ENCODE measurements at regions not wholly inside any gene's neighbourhood (a gene's known extent, or its start where the extent isn't known, plus 50 kb on each side); places are given as distances from the start of the nearest gene placed in this dataset.

DNA sequence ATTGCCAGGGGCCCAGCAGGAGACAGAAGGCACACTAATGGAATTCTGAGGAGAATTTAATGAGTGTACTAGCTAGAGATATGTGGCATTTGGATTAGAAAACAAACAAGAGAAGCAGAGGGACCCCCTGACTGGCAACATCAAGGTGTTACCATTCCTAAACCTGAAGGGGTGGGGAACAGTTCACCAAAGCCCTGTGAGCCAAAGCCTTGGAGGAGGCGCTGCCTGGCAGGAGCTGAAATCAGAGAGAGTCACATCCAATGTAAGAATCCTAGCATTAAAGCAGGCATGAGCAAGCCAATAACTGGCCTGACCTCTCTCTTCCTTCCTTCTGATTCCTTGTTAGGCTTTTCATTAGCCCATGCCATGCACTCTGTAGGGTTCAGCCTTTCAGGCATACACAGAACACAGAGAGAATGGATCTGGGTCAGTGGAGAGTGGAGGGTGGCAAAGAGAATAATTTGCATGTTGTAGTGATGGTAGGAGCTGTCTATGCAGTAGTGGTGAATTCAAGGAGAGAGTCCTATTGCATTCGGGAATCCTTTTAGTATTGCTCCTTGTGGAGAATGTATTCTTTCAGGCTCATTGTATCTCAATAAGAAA is 367.2 kb upstream of the MAN1A1 start (continued):
- TF ChIP-seq GTF2E2 (tag; IDR thresholded peaks at IDR 0.05) (no peak), ZNF232 (CRISPR knock-in tag; IDR thresholded peaks at IDR 0.05) (no peak), ZKSCAN1 (IDR thresholded peaks at IDR 0.05; ENCODE audit: low read depth, low read length) (no peak), GATA2 (CRISPR knock-in tag; IDR thresholded peaks at IDR 0.05) (no peak)

DNA sequence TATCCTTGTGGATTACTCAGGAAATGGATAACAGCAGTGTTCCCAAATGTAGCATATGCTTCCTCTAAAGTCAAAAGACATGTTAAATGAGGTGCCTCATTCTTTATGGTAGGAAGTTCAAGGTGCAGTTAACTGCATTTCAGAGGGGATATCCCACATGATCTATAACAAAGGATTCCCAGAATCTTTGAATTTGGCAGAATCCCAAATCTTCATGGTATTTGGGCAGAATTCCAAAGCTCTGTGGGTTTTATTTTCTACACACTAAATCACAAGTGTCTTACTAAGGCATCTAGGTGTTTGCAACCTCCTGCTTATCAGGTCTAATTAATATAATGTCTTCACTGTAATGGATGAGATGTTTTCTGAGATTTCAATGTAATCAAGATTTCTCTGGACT is 364.3 kb upstream of the MAN1A1 start:
- BruUV-seq (replicated peaks): no TSS peak
- no peaks in the 10 kb centered on the region for H3K27me3 ChIP-seq (ENCODE audit: control insufficient read depth in 2 of 2, insufficient read depth in 2 of 2, low read length in 2 of 2)

More for the DNA sequence above, 364.3 kb upstream of the MAN1A1 start:
- ChIA-PET CTCF (ENCODE audit: low intra/inter-chr PET ratio) (no interaction called here), POLR2A (interaction anchor here (1.0 kb wide), 1 partner anchor 367 kb away, joined by 3 read pairs; no protein-coding TSS in a partner anchor)
- Histone ChIP-seq H3K27ac (ENCODE audit: extremely low read depth, low read depth, low read length) (no peak overlapping the region), H3K9me3 (replicated peaks; ENCODE audit: control insufficient read depth, insufficient read depth, low read depth, low read length) (no peaks in the 10 kb centered on the region), H3K36me3 (ENCODE audit: control insufficient read depth, insufficient read depth, low read length) (no peaks in the 10 kb centered on the region), H3K79me2 (ENCODE audit: control insufficient read depth, insufficient read depth, low read length) (no peaks in the 10 kb centered on the region), H2AFZ (ENCODE audit: low read depth, low read length) (no peak overlapping the region), H3K9ac (ENCODE audit: insufficient read depth in 1 of 2, low read depth in 2 of 2, low read length in 2 of 2) (no peak overlapping the region), H3K4me1 (replicated peaks in 1 of 2; ENCODE audit: control insufficient read depth in 2 of 2, insufficient read depth in 2 of 2, low read length in 2 of 2) (no peaks in the 10 kb centered on the region), H3K4me2 (ENCODE audit: insufficient read depth, low read length) (no peak overlapping the region), H3K4me3 (no peak overlapping the region), H4K20me1 (replicated peaks; ENCODE audit: control insufficient read depth, insufficient read depth, low read length) (no peaks in the 10 kb centered on the region), H3K9me1 (ENCODE audit: control insufficient read depth, insufficient read depth, low read length) (no peaks in the 10 kb centered on the region)
- no peak for FAIRE-seq
- intact Hi-C loops (cut with micrococcal nuclease): no loop called here
- TF ChIP-seq, protein P1, sequence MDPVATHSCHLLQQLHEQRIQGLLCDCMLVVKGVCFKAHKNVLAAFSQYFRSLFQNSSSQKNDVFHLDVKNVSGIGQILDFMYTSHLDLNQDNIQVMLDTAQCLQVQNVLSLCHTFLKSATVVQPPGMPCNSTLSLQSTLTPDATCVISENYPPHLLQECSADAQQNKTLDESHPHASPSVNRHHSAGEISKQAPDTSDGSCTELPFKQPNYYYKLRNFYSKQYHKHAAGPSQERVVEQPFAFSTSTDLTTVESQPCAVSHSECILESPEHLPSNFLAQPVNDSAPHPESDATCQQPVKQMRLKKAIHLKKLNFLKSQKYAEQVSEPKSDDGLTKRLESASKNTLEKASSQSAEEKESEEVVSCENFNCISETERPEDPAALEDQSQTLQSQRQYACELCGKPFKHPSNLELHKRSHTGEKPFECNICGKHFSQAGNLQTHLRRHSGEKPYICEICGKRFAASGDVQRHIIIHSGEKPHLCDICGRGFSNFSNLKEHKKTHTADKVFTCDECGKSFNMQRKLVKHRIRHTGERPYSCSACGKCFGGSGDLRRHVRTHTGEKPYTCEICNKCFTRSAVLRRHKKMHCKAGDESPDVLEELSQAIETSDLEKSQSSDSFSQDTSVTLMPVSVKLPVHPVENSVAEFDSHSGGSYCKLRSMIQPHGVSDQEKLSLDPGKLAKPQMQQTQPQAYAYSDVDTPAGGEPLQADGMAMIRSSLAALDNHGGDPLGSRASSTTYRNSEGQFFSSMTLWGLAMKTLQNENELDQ (CRISPR knock-in tag; IDR thresholded peaks at IDR 0.05; ENCODE audit: borderline replicate concordance): no peak
- TF ChIP-seq NCOR1 (IDR thresholded peaks at IDR 0.05) (no peak), ARNT (IDR thresholded peaks at IDR 0.05) (no peak), SLC30A9 (CRISPR knock-in tag; IDR thresholded peaks at IDR 0.05) (no peak), HDAC6 (IDR thresholded peaks at IDR 0.05; ENCODE audit: low read depth, low read length) (no peak)
- TF ChIP-seq, protein P2, sequence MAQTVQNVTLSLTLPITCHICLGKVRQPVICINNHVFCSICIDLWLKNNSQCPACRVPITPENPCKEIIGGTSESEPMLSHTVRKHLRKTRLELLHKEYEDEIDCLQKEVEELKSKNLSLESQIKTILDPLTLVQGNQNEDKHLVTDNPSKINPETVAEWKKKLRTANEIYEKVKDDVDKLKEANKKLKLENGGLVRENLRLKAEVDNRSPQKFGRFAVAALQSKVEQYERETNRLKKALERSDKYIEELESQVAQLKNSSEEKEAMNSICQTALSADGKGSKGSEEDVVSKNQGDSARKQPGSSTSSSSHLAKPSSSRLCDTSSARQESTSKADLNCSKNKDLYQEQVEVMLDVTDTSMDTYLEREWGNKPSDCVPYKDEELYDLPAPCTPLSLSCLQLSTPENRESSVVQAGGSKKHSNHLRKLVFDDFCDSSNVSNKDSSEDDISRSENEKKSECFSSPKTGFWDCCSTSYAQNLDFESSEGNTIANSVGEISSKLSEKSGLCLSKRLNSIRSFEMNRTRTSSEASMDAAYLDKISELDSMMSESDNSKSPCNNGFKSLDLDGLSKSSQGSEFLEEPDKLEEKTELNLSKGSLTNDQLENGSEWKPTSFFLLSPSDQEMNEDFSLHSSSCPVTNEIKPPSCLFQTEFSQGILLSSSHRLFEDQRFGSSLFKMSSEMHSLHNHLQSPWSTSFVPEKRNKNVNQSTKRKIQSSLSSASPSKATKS (CRISPR knock-in tag; IDR thresholded peaks at IDR 0.05): no peak
- TF ChIP-seq, protein P3, sequence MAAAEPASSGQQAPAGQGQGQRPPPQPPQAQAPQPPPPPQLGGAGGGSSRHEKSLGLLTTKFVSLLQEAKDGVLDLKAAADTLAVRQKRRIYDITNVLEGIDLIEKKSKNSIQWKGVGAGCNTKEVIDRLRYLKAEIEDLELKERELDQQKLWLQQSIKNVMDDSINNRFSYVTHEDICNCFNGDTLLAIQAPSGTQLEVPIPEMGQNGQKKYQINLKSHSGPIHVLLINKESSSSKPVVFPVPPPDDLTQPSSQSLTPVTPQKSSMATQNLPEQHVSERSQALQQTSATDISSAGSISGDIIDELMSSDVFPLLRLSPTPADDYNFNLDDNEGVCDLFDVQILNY (CRISPR knock-in tag; IDR thresholded peaks at IDR 0.05): no peak
- TF ChIP-seq, protein P4, sequence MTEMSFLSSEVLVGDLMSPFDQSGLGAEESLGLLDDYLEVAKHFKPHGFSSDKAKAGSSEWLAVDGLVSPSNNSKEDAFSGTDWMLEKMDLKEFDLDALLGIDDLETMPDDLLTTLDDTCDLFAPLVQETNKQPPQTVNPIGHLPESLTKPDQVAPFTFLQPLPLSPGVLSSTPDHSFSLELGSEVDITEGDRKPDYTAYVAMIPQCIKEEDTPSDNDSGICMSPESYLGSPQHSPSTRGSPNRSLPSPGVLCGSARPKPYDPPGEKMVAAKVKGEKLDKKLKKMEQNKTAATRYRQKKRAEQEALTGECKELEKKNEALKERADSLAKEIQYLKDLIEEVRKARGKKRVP (CRISPR knock-in tag; IDR thresholded peaks at IDR 0.05): no peak
- ATAC-seq: no peak
- in situ Hi-C loops (cut with MboI): no loop called here
- no peak for DNase-seq (ENCODE audit: extremely low read depth in 1 of 4, low spot score in 3 of 4)
